Neural progenitor cell (in vitro differentiated cells): ENCODE measurements at regions not wholly inside any gene's neighbourhood (a gene's known extent, or its start where the extent isn't known, plus 50 kb on each side); places are given as distances from the start of the nearest gene placed in this dataset.

Source experiments
- EZH2phosphoT487 ChIP-seq: fragments of 200-600 bp; sonication (generic); IDR thresholded peaks from 2 replicates; pipeline ENCODE4 v1.6.1; 2017; ENCODE audit warnings: antibody characterized with exemption
- TF ChIP-seq, protein P1 (sequence below): fragments of 200-600 bp; sonication (generic); IDR thresholded peaks from 2 replicates; pipeline ENCODE4 v1.5.1; 2017; ENCODE audit warnings: antibody characterized with exemption, mild to moderate bottlenecking

DNA sequence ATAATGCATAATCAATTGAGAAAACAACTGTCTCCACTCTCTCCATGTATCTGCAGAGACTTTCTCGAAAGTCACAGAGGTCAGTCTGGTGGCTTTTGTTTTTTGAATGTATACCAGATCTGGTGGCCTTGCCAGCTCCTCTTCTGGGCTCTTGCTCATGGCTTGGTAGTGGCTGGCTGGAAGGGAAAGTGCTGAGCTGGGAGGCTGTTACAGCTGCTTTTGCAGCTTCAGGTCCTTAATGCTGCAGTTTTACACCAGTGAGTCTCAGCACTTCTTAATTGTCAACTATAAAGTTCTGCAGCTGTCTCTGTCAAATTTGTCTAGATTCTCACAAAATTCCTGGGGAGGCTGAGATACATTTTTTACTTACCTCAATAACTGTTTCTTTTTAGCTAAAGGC is 390.0 kb downstream of the GRXCR1 start:
- TF ChIP-seq, protein P1, sequence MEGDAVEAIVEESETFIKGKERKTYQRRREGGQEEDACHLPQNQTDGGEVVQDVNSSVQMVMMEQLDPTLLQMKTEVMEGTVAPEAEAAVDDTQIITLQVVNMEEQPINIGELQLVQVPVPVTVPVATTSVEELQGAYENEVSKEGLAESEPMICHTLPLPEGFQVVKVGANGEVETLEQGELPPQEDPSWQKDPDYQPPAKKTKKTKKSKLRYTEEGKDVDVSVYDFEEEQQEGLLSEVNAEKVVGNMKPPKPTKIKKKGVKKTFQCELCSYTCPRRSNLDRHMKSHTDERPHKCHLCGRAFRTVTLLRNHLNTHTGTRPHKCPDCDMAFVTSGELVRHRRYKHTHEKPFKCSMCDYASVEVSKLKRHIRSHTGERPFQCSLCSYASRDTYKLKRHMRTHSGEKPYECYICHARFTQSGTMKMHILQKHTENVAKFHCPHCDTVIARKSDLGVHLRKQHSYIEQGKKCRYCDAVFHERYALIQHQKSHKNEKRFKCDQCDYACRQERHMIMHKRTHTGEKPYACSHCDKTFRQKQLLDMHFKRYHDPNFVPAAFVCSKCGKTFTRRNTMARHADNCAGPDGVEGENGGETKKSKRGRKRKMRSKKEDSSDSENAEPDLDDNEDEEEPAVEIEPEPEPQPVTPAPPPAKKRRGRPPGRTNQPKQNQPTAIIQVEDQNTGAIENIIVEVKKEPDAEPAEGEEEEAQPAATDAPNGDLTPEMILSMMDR = no peak
- TF ChIP-seq EZH2phosphoT487 = no peak
